Activated CD8-positive, alpha-beta T cell treated with anti-CD3 and anti-CD28 coated beads for 36 hours (primary cell): ENCODE measurements at regions not wholly inside any gene's neighbourhood (a gene's known extent, or its start where the extent isn't known, plus 50 kb on each side); places are given as distances from the start of the nearest gene placed in this dataset.

ENCODE experiments used
- ATAC-seq: fragments of 200-7000 bp; cut with Tn5 transposase; one replicate; pipeline ENCODE4 v1.10.0; 2021; ENCODE audit warnings: mild to moderate bottlenecking, moderate library complexity
- CTCF ChIA-PET: fragments of 350-600 bp; sonication (Branson Sonifier 250); formaldehyde crosslinking; loops from one replicate; lab custom pipeline; 2021; ENCODE audit warnings: antibody characterized with exemption; lab: Charles Lee
- POLR2A ChIA-PET: fragments of 350-600 bp; sonication (Branson Sonifier 250); formaldehyde crosslinking; loops from one replicate; lab custom pipeline; 2021; ENCODE audit warnings: antibody characterized with exemption; lab: Charles Lee
- DNase-seq: peaks from one replicate; pipeline ENCODE4 v3.0.0-alpha.2; 2020
- H3K27ac Mint-ChIP-seq: one replicate; pipeline ENCODE4 v1.8.0; 2021; ENCODE audit warnings: mild to moderate bottlenecking, mixed read lengths
- H3K27me3 Mint-ChIP-seq: one replicate; pipeline ENCODE4 v1.8.0; 2021; ENCODE audit warnings: mixed read lengths
- H3K36me3 Mint-ChIP-seq: one replicate; pipeline ENCODE4 v1.8.0; 2021; ENCODE audit warnings: low read depth, mixed read lengths
- H3K4me1 Mint-ChIP-seq: one replicate; pipeline ENCODE4 v1.8.0; 2021; ENCODE audit warnings: low read depth, mixed read lengths
- H3K4me3 Mint-ChIP-seq: one replicate; pipeline ENCODE4 v1.8.0; 2021; ENCODE audit warnings: mild to moderate bottlenecking, moderate library complexity, mixed read lengths
- H3K9me3 Mint-ChIP-seq: one replicate; pipeline ENCODE4 v1.8.0; 2021; ENCODE audit warnings: mixed read lengths
- CTCF ChIP-seq: fragments of 200-600 bp; IDR thresholded peaks from one replicate; pipeline ENCODE4 v1.8.0; 2022; ENCODE audit warnings: antibody characterized with exemption, mild to moderate bottlenecking
- intact Hi-C: fragments of 100-400 bp; cut with micrococcal nuclease; formaldehyde crosslinking; loops from one replicate; pipeline ENCODE4 v1.10.0; 2022

GRCh38 chr4:34196375-34196774 is 2047.9 kb downstream of the ARAP2 start:
- CTCF ChIA-PET, result no interaction called here

GRCh38 chr4:34198966-34199365 is 2045.3 kb downstream of the ARAP2 start:
- no peaks in the 10 kb centered on the region for H3K36me3 Mint-ChIP-seq
- H3K27ac Mint-ChIP-seq, result no peak overlapping the region
- H3K9me3 Mint-ChIP-seq, result peaks cover 7% of the 10 kb centered on the region
- H3K27me3 Mint-ChIP-seq, result no peaks in the 10 kb centered on the region
- ChIA-PET POLR2A (no interaction called here), CTCF (no interaction called here)
- ATAC-seq, result no peak
- DNase-seq, result no peak
- H3K4me3 Mint-ChIP-seq, result no peak overlapping the region
- no peaks in the 10 kb centered on the region for H3K4me1 Mint-ChIP-seq
- intact Hi-C loops, result no loop called here
- TF ChIP-seq CTCF, result no peak

More at GRCh38 chr4:34196375-34196774, 2047.9 kb downstream of the ARAP2 start:
- Mint-ChIP-seq H3K36me3 (no peaks in the 10 kb centered on the region), H3K27ac (no peak overlapping the region), H3K27me3 (no peaks in the 10 kb centered on the region), H3K4me3 (no peak overlapping the region), H3K4me1 (no peaks in the 10 kb centered on the region), H3K9me3 (peaks cover 3% of the 10 kb centered on the region)
- DNase-seq, result no peak
- ATAC-seq, result no peak
- intact Hi-C loops, result no loop called here
- POLR2A ChIA-PET, result no interaction called here
- TF ChIP-seq CTCF, result no peak

- no peaks in the 10 kb centered on the region for H3K36me3 Mint-ChIP-seq
- TF ChIP-seq CTCF, result no peak
- ATAC-seq (no peak), DNase-seq (no peak)
- H3K9me3 Mint-ChIP-seq, result peaks cover 12% of the 10 kb centered on the region
- intact Hi-C loops, result no loop called here
- no peaks in the 10 kb centered on the region for H3K27me3 Mint-ChIP-seq
- H3K27ac Mint-ChIP-seq, result no peak overlapping the region
- POLR2A ChIA-PET, result no interaction called here
- no peaks in the 10 kb centered on the region for H3K4me1 Mint-ChIP-seq
- no peak overlapping the region for H3K4me3 Mint-ChIP-seq
- CTCF ChIA-PET, result no interaction called here
These were observed 2043.8 kb downstream of the ARAP2 start for GRCh38 chr4:34200535-34200934.

GRCh38 chr4:34202154-34202553 is 2042.2 kb downstream of the ARAP2 start:
- intact Hi-C loops, result no loop called here
- TF ChIP-seq CTCF, result no peak
- no peak overlapping the region for H3K27ac Mint-ChIP-seq
- ChIA-PET POLR2A (no interaction called here), CTCF (no interaction called here)
- no peaks in the 10 kb centered on the region for H3K4me1 Mint-ChIP-seq
- DNase-seq (no peak), ATAC-seq (no peak)
- no peak overlapping the region for H3K4me3 Mint-ChIP-seq
- H3K9me3 Mint-ChIP-seq, result peaks cover 12% of the 10 kb centered on the region
- H3K36me3 Mint-ChIP-seq, result no peaks in the 10 kb centered on the region
- H3K27me3 Mint-ChIP-seq, result no peaks in the 10 kb centered on the region

- Mint-ChIP-seq H3K9me3 (peaks cover 2% of the 10 kb centered on the region), H3K27ac (no peak overlapping the region), H3K36me3 (no peaks in the 10 kb centered on the region), H3K27me3 (no peaks in the 10 kb centered on the region), H3K4me1 (no peaks in the 10 kb centered on the region), H3K4me3 (no peak overlapping the region)
- ATAC-seq (no peak), DNase-seq (no peak)
- ChIA-PET POLR2A (no interaction called here), CTCF (no interaction called here)
- intact Hi-C loops, result no loop called here
- no peak for TF ChIP-seq CTCF
These were observed 2023.7 kb downstream of the ARAP2 start for GRCh38 chr4:34220601-34221000.
